ENCODE measurements at regions not wholly inside any gene's neighbourhood (a gene's known extent, or its start where the extent isn't known, plus 50 kb on each side); places are given as distances from the start of the nearest gene placed in this dataset.

DNA sequence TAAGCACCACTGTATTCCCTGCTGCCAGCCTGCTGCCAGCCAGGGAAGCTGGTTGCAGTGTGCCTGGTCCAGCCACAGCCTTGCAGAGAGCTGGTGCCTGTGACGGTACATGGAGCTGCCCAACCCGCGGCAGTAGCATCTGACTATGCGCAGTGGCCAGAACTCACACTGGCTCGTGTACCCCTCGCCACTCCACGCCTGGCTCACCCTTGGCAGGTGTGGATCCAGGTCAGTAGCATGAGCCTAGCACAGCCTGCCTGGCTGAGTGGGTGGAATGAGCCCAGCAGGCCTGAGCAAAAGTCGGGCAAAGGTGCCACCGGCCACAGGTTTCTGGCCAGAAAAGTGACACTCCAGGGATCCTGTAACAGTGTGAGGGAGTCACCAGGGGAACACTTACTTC is 361.7 kb upstream of the MAP3K7 start:
- TF ChIP-seq POLR2AphosphoS5 (IDR thresholded peaks at IDR 0.05; ENCODE audit: low read depth, low read length) (no peak), POLR2A (IDR thresholded peaks at IDR 0.05; ENCODE audit: low read depth, low read length) (no peak)
